ENCODE measurements at regions not wholly inside any gene's neighbourhood (a gene's known extent, or its start where the extent isn't known, plus 50 kb on each side); places are given as distances from the start of the nearest gene placed in this dataset.

DNA sequence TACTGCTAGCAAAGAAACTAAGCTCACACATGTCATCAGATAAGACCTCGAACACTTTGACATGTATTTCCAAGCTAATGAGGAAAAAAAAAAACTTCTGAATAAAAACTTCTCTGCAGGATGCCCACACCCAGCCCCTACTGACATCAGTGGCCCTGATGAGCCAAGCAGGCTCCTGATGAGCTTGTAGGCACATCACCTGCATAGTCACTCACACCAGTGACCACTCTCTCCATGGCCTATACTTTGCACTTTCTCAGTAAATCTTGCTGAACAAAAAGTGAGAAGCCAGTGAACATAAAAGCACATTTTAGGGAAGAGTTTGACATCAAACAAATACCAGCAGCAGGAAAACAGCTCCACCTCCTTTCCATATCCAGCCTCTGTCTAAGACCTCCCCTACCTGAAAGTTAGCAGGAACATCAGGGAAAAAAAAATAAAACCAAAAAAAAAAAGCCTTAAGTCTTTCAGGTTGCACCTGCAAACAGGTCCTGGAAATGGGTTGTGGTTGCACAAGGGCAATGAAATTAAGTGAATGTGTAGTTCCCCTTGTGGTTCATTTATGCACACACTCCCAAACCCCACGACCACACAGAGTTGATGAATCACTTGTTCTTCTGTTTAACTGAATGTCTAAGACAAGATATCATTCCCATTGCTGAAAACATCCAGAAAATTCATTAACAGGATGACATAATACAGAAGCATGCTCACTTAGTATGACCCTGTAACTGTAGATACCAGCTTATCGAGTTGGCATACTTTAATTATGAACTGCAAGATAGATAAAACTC is 205.2 kb upstream of the PDE1C start:
- intact Hi-C loops (cut with DNase I) = no loop called here
- Histone ChIP-seq H3K36me3 (no peaks in the 10 kb centered on the region), H3K9me3 (peaks cover 0 to 6% (median 0%) of the 10 kb centered on the region in 11 donors), H3K4me1 (no peaks in the 10 kb centered on the region), H3K27me3 (peaks cover 0 to 9% (median 0%) of the 10 kb centered on the region in 7 donors), H3K27ac (no peak overlapping the region), H3K4me3 (no peak overlapping the region)
- whole genome bisulfite sequencing, 2 donors = 46 to 60% methylated on average over 3 of the region's 3 CpGs
- no peak for TF ChIP-seq CTCF (IDR thresholded peaks at IDR 0.05)
- DNase-seq (no peak), ATAC-seq (no peak)

- Histone ChIP-seq H3K4me3 (no peak overlapping the region), H3K27me3 (peaks cover 0 to 9% (median 0%) of the 10 kb centered on the region in 7 donors), H3K36me3 (no peaks in the 10 kb centered on the region), H3K4me1 (no peaks in the 10 kb centered on the region), H3K9me3 (peaks cover 0 to 1% (median 0%) of the 10 kb centered on the region in 11 donors), H3K27ac (no peak overlapping the region)
- no peak for ATAC-seq
- WGBS, 2 donors = 89 to 92% methylated on average over 1 of the region's 1 CpG
- intact Hi-C loops (cut with DNase I) = no loop called here
- no peak for TF ChIP-seq CTCF (IDR thresholded peaks at IDR 0.05)
- DNase-seq = no peak
These were observed 203.1 kb upstream of the PDE1C start for GRCh38 chr7:32273297-32273696.

- no peak overlapping the region for H3K4me3 ChIP-seq
- ATAC-seq = no peak
- 66 to 67% methylated on average over 16 of the region's 16 CpGs for WGBS, 2 donors
- intact Hi-C loops (cut with DNase I) = no loop called here
- TF ChIP-seq CTCF (IDR thresholded peaks at IDR 0.05) = no peak
- H3K36me3 ChIP-seq = no peaks in the 10 kb centered on the region
- DNase-seq = no peak
- H3K27ac ChIP-seq = no peak overlapping the region
- H3K27me3 ChIP-seq = peaks cover 0 to 13% (median 0%) of the 10 kb centered on the region in 7 donors
- no peaks in the 10 kb centered on the region for H3K9me3 ChIP-seq
- peaks cover 0 to 13% (median 0%) of the 10 kb centered on the region in 9 donors for H3K4me1 ChIP-seq
These were observed 196.8 kb upstream of the PDE1C start for GRCh38 chr7:32266932-32267475.

- no peak overlapping the region for H3K4me3 ChIP-seq
- H3K36me3 ChIP-seq = no peaks in the 10 kb centered on the region
- ATAC-seq = peak in 5 of 8 donors; percentile 28 to 73 (median 48)
- no peaks in the 10 kb centered on the region for H3K9me3 ChIP-seq
- intact Hi-C loops (cut with DNase I) = no loop called here
- TF ChIP-seq CTCF (IDR thresholded peaks at IDR 0.05) = no peak
- WGBS, 2 donors = 60 to 64% methylated on average over 2 of the region's 2 CpGs
- DNase-seq = peak in 1 of 2 donors; percentile 25
- peak overlapping the region in 2 of 10 donors; percentile 24 to 40 for H3K27ac ChIP-seq
- peaks cover 0 to 13% (median 0%) of the 10 kb centered on the region in 7 donors for H3K27me3 ChIP-seq
- H3K4me1 ChIP-seq = peaks cover 0 to 13% (median 0%) of the 10 kb centered on the region in 9 donors
These were observed 194.6 kb upstream of the PDE1C start for GRCh38 chr7:32264702-32265284.
